Caco-2 (cell line): ENCODE measurements at regions not wholly inside any gene's neighbourhood (a gene's known extent, or its start where the extent isn't known, plus 50 kb on each side); places are given as distances from the start of the nearest gene placed in this dataset.

Source experiments
- BruUV-seq: library from RNA; stranded (reverse); fragments of 400-500 nt; replicated peaks from 2 replicates; lab custom pipeline; 2021; lab: Mats Ljungman, UMichigan
- CTCF ChIA-PET: fragments of 300-600 bp; sonication (Branson Sonifier 250); formaldehyde crosslinking; loops from one replicate; lab custom pipeline; 2022; ENCODE audit warnings: antibody characterized with exemption; lab: Charles Lee
- POLR2A ChIA-PET: fragments of 300-600 bp; sonication (Branson Sonifier 250); formaldehyde crosslinking; loops from one replicate; lab custom pipeline; 2022; ENCODE audit warnings: antibody characterized with exemption; lab: Charles Lee
- DNase-seq, 2 experiments: peaks; one replicate each; pipeline versions ENCODE4 v3.0.0 to v3.0.0-alpha.2; 2020 to 2022
- H3K27me3 ChIP-seq: replicated peaks from 2 replicates; pipeline ENCODE4 v1.6.0; 2011; ENCODE audit warnings: low read length; ENCODE audit not compliant: control insufficient read depth, insufficient read depth
- H3K36me3 ChIP-seq: 2 replicates; pipeline ENCODE4 v1.5.1; 2011; ENCODE audit warnings: low read length; ENCODE audit not compliant: control insufficient read depth, insufficient read depth
- H3K4me1 ChIP-seq: fragments of 250-450 bp; sonication (Bioruptor Pico); 2 replicates; pipeline ENCODE4 v1.5.1; 2020; ENCODE audit warnings: mild to moderate bottlenecking
- H3K4me3 ChIP-seq: 2 replicates; pipeline ENCODE4 v1.5.1; 2011; ENCODE audit warnings: low read depth, mild to moderate bottlenecking, control low read depth, low read length
- H3K9me3 ChIP-seq: fragments of 250-450 bp; sonication (Bioruptor Pico); 2 replicates; pipeline ENCODE4 v1.5.1; 2020; ENCODE audit warnings: mild to moderate bottlenecking, moderate library complexity
- H3K27ac Mint-ChIP-seq: one replicate; pipeline ENCODE4 v1.8.0; 2022; ENCODE audit warnings: mixed read lengths; ENCODE audit not compliant: unreplicated experiment
- H3K27me3 Mint-ChIP-seq: one replicate; pipeline ENCODE4 v1.8.0; 2022; ENCODE audit warnings: mixed read lengths; ENCODE audit not compliant: insufficient read depth, unreplicated experiment
- H3K36me3 Mint-ChIP-seq: one replicate; pipeline ENCODE4 v1.8.0; 2022; ENCODE audit warnings: mild to moderate bottlenecking, mixed read lengths; ENCODE audit not compliant: insufficient read depth, unreplicated experiment
- H3K4me1 Mint-ChIP-seq: one replicate; pipeline ENCODE4 v1.8.0; 2022; ENCODE audit warnings: low read depth, mixed read lengths; ENCODE audit not compliant: unreplicated experiment
- H3K4me3 Mint-ChIP-seq: one replicate; pipeline ENCODE4 v1.8.0; 2022; ENCODE audit warnings: mild to moderate bottlenecking, moderate library complexity, mixed read lengths; ENCODE audit not compliant: unreplicated experiment
- H3K9me3 Mint-ChIP-seq: one replicate; pipeline ENCODE4 v1.8.0; 2022; ENCODE audit warnings: mixed read lengths; ENCODE audit not compliant: unreplicated experiment
- CTCF ChIP-seq, 2 experiments: fragments of 200-600 bp in 1 of 2; IDR thresholded peaks; 1 replicate in 1 of 2; 2 replicates in 1 of 2; pipeline versions ENCODE4 v1.5.1 to v1.8.0; 2011 to 2022; ENCODE audit warnings: antibody characterized with exemption in 1 of 2, control low read depth in 1 of 2, inconsistent platforms in 1 of 2, low read depth in 1 of 2, low read length in 1 of 2, mild to moderate bottlenecking in 1 of 2, moderate library complexity in 1 of 2; ENCODE audit not compliant: insufficient read depth in 1 of 2, severe bottlenecking in 1 of 2, unreplicated experiment in 1 of 2
- intact Hi-C: fragments of 100-400 bp; cut with micrococcal nuclease; formaldehyde crosslinking; loops from one replicate; pipeline ENCODE4 v1.10.0; 2022; ENCODE audit not compliant: unreplicated experiment

GRCh38 chr20:56900252-56900651 is 271.1 kb downstream of the TFAP2C start:
- intact Hi-C loops = no loop called here
- H3K4me3 Mint-ChIP-seq = no peak overlapping the region
- Histone ChIP-seq H3K36me3 (no peaks in the 10 kb centered on the region), H3K4me3 (no peak overlapping the region), H3K4me1 (no peaks in the 10 kb centered on the region), H3K27me3 (no peaks in the 10 kb centered on the region; the same call in none of the 2 replicates), H3K9me3 (peaks cover 13% of the 10 kb centered on the region; the same call in 1 of the 2 replicates)
- no peak for TF ChIP-seq CTCF (IDR thresholded peaks at IDR 0.05; ENCODE audit: insufficient read depth in 1 of 2, low read depth in 1 of 2, low read length in 1 of 2, severe bottlenecking in 1 of 2, unreplicated experiment in 1 of 2)
- H3K4me1 Mint-ChIP-seq = no peaks in the 10 kb centered on the region
- H3K36me3 Mint-ChIP-seq = no peaks in the 10 kb centered on the region
- BruUV-seq = no TSS peak
- ChIA-PET POLR2A (no interaction called here), CTCF (no interaction called here)
- no peak overlapping the region for H3K27ac Mint-ChIP-seq
- H3K27me3 Mint-ChIP-seq = peaks cover 14% of the 10 kb centered on the region
- DNase-seq = no peak
- peaks cover 19% of the 10 kb centered on the region for H3K9me3 Mint-ChIP-seq

GRCh38 chr20:56903421-56903820 is 274.3 kb downstream of the TFAP2C start:
- Histone ChIP-seq H3K9me3 (peaks cover 13% of the 10 kb centered on the region; the same call in 1 of the 2 replicates), H3K4me3 (no peak overlapping the region), H3K36me3 (no peaks in the 10 kb centered on the region), H3K27me3 (no peaks in the 10 kb centered on the region; the same call in 1 of the 2 replicates), H3K4me1 (no peaks in the 10 kb centered on the region)
- TF ChIP-seq CTCF (IDR thresholded peaks at IDR 0.05; ENCODE audit: insufficient read depth in 1 of 2, low read depth in 1 of 2, low read length in 1 of 2, severe bottlenecking in 1 of 2, unreplicated experiment in 1 of 2) = no peak
- ChIA-PET POLR2A (no interaction called here), CTCF (no interaction called here)
- peaks cover 10% of the 10 kb centered on the region for H3K27me3 Mint-ChIP-seq
- no TSS peak for BruUV-seq
- no peak overlapping the region for H3K27ac Mint-ChIP-seq
- no peaks in the 10 kb centered on the region for H3K36me3 Mint-ChIP-seq
- intact Hi-C loops = no loop called here
- H3K9me3 Mint-ChIP-seq = peaks cover 19% of the 10 kb centered on the region
- no peak for DNase-seq
- H3K4me3 Mint-ChIP-seq = no peak overlapping the region
- no peaks in the 10 kb centered on the region for H3K4me1 Mint-ChIP-seq

GRCh38 chr20:56903858-56904257 is 274.8 kb downstream of the TFAP2C start:
- no peak overlapping the region for H3K27ac Mint-ChIP-seq
- peaks cover 8% of the 10 kb centered on the region for H3K27me3 Mint-ChIP-seq
- no peak for TF ChIP-seq CTCF (IDR thresholded peaks at IDR 0.05; ENCODE audit: insufficient read depth in 1 of 2, low read depth in 1 of 2, low read length in 1 of 2, severe bottlenecking in 1 of 2, unreplicated experiment in 1 of 2)
- H3K27me3 ChIP-seq = no peaks in the 10 kb centered on the region; the same call in 1 of the 2 replicates
- H3K4me3 Mint-ChIP-seq = no peak overlapping the region
- POLR2A ChIA-PET = no interaction called here
- H3K36me3 ChIP-seq = no peaks in the 10 kb centered on the region
- no peaks in the 10 kb centered on the region for H3K4me1 Mint-ChIP-seq
- peaks cover 19% of the 10 kb centered on the region for H3K9me3 Mint-ChIP-seq
- no peaks in the 10 kb centered on the region for H3K4me1 ChIP-seq
- CTCF ChIA-PET = no interaction called here
- no peak overlapping the region for H3K4me3 ChIP-seq
- BruUV-seq = no TSS peak
- intact Hi-C loops = no loop called here
- H3K36me3 Mint-ChIP-seq = no peaks in the 10 kb centered on the region
- no peak for DNase-seq
- H3K9me3 ChIP-seq = peaks cover 13% of the 10 kb centered on the region; the same call in 1 of the 2 replicates
